ENCODE measurements at regions not wholly inside any gene's neighbourhood (a gene's known extent, or its start where the extent isn't known, plus 50 kb on each side); places are given as distances from the start of the nearest gene placed in this dataset.
"Not testable (repeated sequence)": the region's sequence is repeated elsewhere in the genome, so short reads cannot be mapped to it uniquely, and the experiment has no call there.

DNA sequence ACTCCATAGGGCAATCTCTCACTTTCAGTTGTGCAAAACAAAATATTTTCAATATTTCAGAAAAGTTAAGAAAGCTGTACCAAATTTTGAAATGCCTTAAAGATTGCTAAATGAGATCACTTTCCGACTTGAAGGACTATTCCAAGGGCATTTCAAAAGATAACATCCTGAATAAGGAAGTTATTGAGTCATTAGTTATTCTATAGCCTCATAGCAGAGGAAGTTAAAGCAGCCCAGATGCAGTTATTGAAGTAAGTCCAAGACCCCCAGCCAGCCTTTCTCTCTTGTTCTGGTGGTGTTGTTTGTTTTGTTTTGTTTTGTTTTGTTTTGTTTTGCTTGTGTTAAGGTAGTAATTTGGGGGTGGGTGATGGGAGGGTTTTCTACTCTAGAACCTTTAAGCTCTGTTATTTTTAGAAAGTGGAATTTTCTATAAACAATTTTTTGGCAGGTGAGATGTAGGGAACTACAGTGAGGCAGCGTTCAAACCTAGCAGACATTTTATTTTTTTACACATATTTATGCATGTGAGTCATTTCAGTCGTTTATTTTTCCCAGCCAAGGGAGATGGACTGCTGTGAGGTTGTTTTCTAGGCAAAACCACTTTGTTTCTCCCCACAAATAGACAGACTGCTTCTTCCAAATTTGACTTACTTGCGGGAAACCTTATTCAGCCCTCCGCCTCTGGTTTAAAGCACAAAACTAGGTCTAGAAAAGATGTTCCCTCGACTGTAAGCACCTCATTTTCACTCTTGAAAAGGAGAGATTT, 216.3 kb upstream of the ARPP21 start:
- no peak for DNase-seq
- no peak for TF ChIP-seq GATA1 (IDR thresholded peaks at IDR 0.05; ENCODE audit: low read depth, low read length)
- no peak for TF ChIP-seq POLR2A (IDR thresholded peaks at IDR 0.05; ENCODE audit: low read length)

- TF ChIP-seq POLR2A (IDR thresholded peaks at IDR 0.05; ENCODE audit: low read length), result no peak
- no peak for TF ChIP-seq GATA1 (IDR thresholded peaks at IDR 0.05; ENCODE audit: low read depth, low read length)
- no peak for DNase-seq
Measured at GRCh38 chr3:35426366-35426958, 212.9 kb upstream of the ARPP21 start.

GRCh38 chr3:35437381-35437780, 201.9 kb upstream of the ARPP21 start:
- DNase-seq, result no peak
- TF ChIP-seq POLR2A (IDR thresholded peaks at IDR 0.05; ENCODE audit: low read length) (no peak), GATA1 (IDR thresholded peaks at IDR 0.05; ENCODE audit: low read depth, low read length) (no peak)

- DNase-seq, result no peak
- TF ChIP-seq GATA1 (IDR thresholded peaks at IDR 0.05; ENCODE audit: low read depth, low read length), result no peak
- no peak for TF ChIP-seq POLR2A (IDR thresholded peaks at IDR 0.05; ENCODE audit: low read length)
Measured at GRCh38 chr3:35438101-35438500, 201.2 kb upstream of the ARPP21 start.

DNA sequence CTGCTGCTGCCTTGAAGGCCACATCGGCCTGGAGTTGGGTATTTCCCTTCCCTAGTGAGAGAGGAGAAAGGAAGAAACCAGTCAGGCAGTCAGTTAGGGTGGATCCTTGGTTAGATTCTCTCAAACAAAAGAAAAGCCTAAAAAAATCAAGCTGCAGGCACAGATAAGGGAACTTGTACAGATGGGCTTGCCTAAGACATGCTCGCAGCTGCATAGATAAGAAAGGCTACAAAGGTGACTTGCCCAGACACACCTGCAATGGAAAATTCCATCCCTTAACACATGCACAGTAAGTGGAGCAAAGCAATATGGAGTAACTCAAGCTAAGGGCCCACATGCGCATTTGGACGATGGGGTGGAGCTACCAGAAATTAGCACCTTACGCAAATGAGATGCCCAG, 199.7 kb upstream of the ARPP21 start:
- TF ChIP-seq GATA1 (IDR thresholded peaks at IDR 0.05; ENCODE audit: low read depth, low read length) (no peak), POLR2A (IDR thresholded peaks at IDR 0.05; ENCODE audit: low read length) (no peak)

GRCh38 chr3:35440826-35441225, 198.5 kb upstream of the ARPP21 start:
- DNase-seq, result no peak
- TF ChIP-seq GATA1 (IDR thresholded peaks at IDR 0.05; ENCODE audit: low read depth, low read length), result no peak
- no peak for TF ChIP-seq POLR2A (IDR thresholded peaks at IDR 0.05; ENCODE audit: low read length)

More for the DNA sequence above, 199.7 kb upstream of the ARPP21 start:
- peak; percentile 3 to 61 for DNase-seq

DNA sequence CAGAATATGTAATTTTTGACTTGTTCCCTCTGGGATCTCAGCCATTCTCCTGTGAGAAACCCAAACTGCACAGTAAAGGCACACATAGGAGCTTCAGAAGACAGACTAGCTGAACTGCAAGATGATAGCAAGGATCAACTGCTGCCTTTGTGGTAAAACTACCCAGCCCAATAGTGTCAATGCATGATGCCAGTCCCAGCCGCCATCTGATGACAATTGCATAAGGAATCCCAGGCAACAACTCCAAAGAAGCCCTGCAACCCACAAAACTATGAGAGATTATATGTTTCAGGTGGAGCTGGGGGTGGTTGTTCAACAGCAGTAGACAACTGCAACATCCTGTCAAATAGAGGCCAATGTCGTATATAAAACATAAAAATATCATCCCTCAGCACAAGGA, 192.4 kb upstream of the ARPP21 start:
- no peak for DNase-seq
- no peak for TF ChIP-seq GATA1 (IDR thresholded peaks at IDR 0.05; ENCODE audit: low read depth, low read length)
- no peak for TF ChIP-seq POLR2A (IDR thresholded peaks at IDR 0.05; ENCODE audit: low read length)

DNA sequence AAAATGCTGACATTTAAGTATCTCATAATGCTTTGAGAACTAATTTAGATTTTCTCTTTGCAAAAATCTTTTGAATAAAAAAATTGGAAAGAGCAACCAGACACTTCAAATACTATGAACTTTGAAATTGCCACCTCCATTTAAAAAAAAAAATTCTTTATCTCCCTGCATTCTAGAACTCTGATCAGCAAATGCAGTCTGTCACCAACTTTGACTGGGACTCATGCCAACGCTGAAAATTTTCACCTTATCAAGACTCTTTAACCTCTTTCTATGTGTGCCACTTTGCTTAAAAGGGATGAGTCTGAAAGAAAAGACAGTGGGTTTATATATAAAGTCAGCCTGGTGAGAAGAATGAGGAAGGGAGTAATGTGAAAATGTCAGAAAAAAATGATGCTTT, 191.2 kb upstream of the ARPP21 start:
- DNase-seq, result peak; percentile 43 to 63
- TF ChIP-seq POLR2A (IDR thresholded peaks at IDR 0.05; ENCODE audit: low read length) (no peak), GATA1 (IDR thresholded peaks at IDR 0.05; ENCODE audit: low read depth, low read length) (no peak)

- no peak for TF ChIP-seq GATA1 (IDR thresholded peaks at IDR 0.05; ENCODE audit: low read depth, low read length)
- no peak for TF ChIP-seq POLR2A (IDR thresholded peaks at IDR 0.05; ENCODE audit: low read length)
- DNase-seq, result peak in 1 of 2 experiments; percentile 10
Measured at GRCh38 chr3:35448681-35449080, 190.6 kb upstream of the ARPP21 start.

DNA sequence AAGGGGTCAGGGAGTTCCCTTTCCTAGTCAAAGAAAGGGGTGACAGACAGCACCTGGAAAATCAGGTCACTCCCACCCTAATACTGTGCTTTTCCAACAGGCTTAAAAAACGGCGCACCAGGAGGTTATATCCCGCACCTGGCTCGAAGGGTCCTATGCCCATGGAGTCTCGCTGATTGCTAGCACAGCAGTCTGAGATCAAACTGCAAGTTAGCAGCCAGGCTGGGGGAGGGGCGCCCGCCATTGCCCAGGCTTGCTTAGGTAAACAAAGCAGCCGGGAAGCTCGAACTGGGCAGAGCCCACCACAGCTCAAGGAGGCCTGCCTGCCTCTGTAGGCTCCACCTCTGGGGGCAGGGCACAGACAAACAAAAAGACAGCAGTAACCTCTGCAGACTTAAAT, 184.5 kb upstream of the ARPP21 start:
- DNase-seq, result not testable (repeated sequence)

DNA sequence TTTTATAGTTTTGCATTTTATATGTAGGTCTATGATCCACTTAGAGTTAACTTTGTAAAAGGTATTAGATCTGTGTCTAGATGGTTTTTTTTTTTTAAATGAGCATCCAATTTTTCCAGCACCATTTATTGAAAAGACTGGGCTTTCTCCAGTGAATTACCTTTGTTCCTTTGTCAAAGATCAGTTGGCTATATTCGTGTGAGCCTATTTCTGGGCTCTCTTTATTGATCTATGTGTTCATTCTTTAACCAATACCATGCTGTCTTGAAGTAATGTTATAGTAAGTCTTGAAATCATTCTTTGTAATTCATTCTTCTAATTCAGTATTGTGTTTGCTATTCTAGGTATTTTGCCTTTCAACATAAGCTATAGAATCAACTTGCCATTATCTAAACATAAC, 165.4 kb upstream of the ARPP21 start:
- DNase-seq, result no peak

DNA sequence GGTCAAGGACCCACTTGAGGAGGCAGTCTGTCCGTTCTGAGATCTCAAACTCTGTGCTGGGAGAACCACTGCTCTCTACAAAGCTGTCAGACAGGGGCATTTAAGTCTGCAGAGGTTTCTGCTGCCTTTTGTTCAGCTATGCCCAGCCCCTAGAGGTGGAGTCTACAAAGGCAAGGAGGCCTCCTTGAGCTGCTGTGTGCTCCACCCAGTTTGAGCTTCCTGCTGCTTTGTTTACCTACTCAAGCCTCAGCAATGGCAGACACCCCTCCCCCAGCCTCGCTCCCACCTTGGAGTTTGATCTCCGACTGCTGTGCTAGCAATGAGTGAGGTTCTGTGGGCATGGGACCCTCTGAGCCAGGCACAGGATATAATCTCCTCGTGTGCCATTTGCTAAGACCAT, 156.8 kb upstream of the ARPP21 start:
- not testable (repeated sequence) for DNase-seq

More for the DNA sequence above, 165.4 kb upstream of the ARPP21 start:
- TF ChIP-seq POLR2A (IDR thresholded peaks at IDR 0.05; ENCODE audit: low read length), result no peak
- no peak for TF ChIP-seq GATA1 (IDR thresholded peaks at IDR 0.05; ENCODE audit: low read depth, low read length)

- no peak for TF ChIP-seq GATA1 (IDR thresholded peaks at IDR 0.05; ENCODE audit: low read depth, low read length)
- no peak for TF ChIP-seq POLR2A (IDR thresholded peaks at IDR 0.05; ENCODE audit: low read length)
- DNase-seq, result no peak
Measured at GRCh38 chr3:35483131-35483530, 156.2 kb upstream of the ARPP21 start.

- no peak for TF ChIP-seq GATA1 (IDR thresholded peaks at IDR 0.05; ENCODE audit: low read depth, low read length)
- TF ChIP-seq POLR2A (IDR thresholded peaks at IDR 0.05; ENCODE audit: low read length), result no peak
- no peak for DNase-seq
Measured at GRCh38 chr3:35484929-35485530, 154.3 kb upstream of the ARPP21 start.

GRCh38 chr3:35486295-35486694, 153.0 kb upstream of the ARPP21 start:
- TF ChIP-seq GATA1 (IDR thresholded peaks at IDR 0.05; ENCODE audit: low read depth, low read length) (no peak), POLR2A (IDR thresholded peaks at IDR 0.05; ENCODE audit: low read length) (no peak)
- DNase-seq, result no peak
